SKM-1 (cell line): ENCODE measurements at regions not wholly inside any gene's neighbourhood (a gene's known extent, or its start where the extent isn't known, plus 50 kb on each side); places are given as distances from the start of the nearest gene placed in this dataset.
"Not testable (repeated sequence)": the region's sequence is repeated elsewhere in the genome, so short reads cannot be mapped to it uniquely, and the experiment has no call there.

ENCODE experiments used
- DNase-seq: peaks from one replicate; lab custom pipeline; 2025; ENCODE audit not compliant: unreplicated experiment; lab: John Stamatoyannopoulos, UW

DNA sequence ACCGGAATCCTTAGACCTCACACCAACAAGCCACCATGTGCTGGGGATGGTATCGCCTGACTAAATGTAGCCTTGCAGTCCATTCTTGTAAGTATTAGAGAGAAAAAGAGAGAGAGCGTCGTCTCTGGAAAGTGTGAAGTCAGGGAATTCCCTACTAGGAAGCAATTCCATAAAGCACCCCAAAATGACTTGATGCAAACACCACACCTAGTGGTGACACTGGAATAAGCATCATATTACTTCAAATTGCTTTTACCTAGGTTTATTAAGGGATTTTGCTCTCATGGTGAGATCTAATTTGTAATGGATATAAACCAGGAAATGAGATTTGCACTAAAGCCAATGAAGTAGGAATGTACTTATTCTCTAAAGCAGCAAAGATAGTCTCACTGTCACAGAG, 111.4 kb upstream of the METTL9 start:
- DNase-seq: not testable (repeated sequence)

DNA sequence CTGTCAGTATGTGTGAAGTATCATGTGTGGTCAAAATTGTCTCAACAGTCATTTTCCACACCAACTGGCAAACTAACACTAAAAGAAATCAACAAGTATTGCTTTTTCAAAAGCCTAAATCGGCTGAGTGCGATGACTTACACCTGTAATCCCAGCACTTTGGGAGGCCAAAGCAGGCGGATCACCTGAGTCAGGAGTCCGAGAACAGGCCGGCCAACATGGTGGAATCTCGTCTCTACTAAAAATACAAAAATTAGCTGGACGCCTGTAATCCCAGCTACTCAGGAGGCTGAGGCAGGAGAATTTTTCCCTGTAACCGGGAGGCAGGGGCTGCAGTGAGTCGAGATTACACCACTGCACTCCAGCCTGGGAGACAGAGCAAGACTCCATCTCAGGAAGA, 100.3 kb upstream of the METTL9 start:
- not testable (repeated sequence) for DNase-seq

DNA sequence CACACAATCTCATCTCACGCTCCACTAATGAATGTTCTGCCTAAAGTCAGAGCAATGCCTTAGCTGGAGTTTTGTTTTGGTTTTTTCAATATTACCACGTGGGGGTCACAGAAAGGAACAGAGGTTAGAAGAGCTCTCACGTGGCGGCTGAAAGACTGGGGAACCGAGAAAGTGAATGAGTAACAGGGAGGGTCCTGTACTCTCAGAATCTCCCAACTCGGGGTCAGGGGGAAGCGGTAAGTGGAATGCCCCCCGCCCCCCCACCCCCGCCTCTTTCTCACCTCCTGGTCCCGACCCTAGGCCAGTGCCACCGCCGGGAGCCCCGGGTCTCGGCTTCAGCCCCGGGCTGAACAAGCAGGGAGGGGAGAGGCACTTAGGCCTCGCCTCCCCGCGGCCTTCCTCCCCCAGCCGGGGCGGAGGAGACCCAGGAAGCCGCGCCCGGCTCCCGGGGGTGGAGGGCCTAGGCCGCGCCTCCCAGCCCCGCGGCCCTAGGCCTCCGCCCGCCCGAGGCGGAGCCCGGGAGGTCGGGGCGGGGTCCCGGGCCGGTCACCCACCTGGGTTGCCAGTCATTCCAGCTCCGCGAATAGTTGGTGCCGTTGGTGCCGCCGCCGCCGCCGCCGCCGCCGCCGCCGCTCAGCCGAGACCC, 98.0 kb upstream of the METTL9 start:
- not testable (repeated sequence) for DNase-seq

DNA sequence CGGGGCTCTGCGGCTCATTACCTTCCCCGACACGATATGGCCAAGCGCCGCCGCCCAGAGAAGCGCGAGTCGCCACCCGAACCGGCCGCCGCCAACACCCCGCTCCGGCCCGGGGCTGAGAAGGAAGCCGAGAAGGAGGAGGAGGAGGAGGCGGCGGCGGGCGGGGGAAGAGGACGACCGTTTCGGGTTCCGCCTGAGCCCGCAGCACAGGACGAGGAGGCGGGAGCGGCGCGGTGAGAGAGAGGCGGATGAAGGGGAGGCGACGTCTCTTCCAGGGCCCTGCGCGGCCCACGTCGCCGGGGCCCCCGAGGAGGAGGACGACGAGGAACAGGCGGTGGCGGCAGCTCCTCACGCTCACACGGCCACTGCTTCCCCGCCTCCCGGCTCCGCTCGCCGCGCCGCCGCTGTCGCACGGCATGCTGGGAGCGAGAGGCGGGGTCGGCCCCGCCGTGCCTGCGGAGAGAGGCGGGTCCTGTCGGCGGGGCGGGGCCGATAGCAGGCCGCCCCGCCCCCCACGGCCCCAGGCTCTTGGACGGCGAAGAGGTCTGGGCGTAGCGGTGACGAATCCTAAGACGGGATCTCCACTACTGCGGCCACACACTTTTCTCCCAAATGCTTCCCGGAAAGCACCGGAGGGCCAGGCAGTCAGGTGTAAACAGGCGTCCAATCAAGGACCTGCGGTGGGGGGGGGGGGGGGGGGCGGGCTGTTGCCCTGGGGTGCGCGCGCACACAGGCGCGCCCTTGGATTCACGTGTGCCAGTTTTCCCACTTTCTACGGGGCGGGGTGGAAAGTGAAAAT, 97.3 kb upstream of the METTL9 start:
- peak; percentile 43 for DNase-seq

DNA sequence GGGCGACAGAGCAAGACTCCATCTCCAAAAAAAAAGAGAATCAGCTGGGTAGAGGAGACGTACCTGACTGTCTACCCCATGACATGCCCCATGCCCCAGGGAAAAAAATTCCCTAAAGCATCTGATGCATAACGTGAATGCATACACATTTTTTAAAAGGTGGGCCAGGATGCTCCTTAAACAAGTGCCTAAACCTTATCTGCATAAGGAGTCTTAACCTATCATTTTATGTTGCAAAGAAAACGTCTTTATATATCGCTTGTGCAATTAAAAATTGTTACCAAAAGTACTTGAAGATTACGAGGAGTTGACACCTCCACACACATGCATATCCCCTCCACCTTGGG, 95.8 kb upstream of the METTL9 start:
- not testable (repeated sequence) for DNase-seq

DNA sequence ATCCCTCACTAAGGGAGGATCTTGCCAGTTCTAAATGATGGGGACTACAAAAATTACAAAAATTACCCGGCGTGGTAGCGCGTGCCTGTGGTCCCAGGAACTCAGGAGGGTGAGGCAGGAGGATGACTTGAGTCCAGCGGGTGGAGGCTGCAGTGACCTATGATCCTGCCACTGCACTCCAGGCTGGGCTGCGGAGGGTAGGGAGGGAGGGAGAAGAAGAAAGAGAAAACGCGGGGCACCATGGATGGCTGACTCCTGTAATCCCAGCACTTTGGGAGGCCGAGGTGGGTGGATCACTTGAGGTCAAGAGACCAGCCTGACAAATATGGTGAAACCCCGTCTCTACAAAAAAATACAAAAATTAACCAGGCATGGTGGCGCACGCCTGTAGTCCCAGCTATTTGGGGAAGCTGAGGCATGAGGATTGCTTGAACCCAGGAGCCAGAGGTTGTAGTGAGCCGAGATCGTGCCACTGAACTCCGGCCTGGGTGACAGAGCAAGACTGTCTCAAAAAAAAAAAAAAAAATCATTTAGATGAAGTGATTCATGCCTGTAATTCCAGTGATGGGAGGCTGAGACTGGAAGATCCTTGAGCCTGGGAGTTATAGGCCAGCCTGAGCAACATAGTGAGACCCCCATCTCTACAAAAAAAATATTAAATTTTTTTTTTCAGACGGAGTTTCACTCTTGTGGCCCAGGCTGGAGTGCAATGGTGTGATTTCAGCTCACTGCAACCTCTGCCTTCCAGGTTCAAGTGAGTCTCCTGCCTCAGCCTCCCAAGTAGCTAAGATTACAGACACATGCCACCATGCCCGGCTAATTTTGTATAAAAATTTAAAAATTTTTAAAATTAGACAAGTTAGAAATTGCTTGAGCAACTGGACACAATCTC, 95.2 kb upstream of the METTL9 start:
- DNase-seq: not testable (repeated sequence)

DNA sequence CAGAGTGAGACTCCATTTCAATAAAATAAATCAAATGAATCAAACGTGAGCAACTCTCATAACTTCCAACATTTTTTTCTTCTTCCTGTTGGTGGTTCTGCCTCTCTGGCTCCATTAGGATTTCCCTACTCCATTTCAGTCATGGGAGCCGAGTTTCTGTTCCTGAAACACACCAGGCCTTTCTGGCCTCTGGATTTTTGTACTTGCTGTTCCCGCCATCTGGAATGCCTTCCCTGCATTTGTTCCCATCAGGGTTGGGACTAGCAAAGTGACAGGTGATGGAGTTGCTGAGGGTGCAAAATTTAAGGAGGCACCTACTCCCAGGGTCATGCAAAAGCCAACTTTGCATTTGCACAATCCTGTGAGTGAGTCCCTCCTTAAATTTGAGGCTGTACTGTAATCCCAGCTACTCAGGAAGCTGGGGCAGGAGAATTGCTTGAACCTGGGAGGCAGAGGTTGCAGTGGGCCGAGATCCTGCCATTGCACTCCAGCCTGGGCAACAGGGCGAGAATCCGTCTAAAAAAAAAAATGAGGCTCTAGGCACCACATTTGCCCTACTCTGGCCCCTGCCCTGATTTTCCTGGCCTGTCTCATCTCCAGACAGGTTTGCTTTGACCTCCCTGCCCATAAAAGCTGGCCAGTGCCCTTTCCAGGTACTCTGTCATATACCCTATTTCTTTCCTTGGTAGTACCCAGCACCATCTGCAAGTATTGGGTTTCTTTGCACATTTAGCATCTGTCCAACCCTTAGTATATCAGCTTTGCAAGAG, 93.4 kb upstream of the METTL9 start:
- not testable (repeated sequence) for DNase-seq

DNA sequence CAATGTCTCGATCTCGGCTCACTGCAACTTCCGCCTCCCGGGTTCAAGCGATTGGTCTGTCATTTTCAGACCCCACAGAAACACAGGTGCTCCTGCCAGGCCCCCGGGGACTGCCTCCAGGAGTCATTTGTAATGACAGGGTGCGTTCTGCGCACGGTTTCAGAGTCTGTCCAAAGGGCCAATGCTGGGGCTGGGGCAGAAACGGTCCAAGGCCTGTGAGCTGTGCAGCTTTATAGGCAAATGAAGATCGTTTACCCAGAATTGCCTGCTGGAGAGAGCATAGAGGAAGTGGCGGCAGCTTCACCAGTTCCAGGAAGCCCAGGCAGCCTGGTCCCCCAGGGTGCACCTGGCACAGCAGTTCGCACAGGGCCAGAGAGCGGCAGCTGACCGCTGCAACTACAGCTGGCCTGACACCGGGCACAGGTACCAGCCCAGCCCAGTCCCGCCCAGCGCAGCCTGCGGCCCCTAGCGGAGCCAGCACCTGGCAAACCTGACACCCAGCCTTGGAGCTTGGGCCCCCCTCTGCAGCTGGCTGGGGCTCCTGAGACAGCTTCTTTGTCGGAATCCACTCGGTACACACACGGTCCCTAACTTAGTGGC, 92.4 kb upstream of the METTL9 start:
- DNase-seq: not testable (repeated sequence)

DNA sequence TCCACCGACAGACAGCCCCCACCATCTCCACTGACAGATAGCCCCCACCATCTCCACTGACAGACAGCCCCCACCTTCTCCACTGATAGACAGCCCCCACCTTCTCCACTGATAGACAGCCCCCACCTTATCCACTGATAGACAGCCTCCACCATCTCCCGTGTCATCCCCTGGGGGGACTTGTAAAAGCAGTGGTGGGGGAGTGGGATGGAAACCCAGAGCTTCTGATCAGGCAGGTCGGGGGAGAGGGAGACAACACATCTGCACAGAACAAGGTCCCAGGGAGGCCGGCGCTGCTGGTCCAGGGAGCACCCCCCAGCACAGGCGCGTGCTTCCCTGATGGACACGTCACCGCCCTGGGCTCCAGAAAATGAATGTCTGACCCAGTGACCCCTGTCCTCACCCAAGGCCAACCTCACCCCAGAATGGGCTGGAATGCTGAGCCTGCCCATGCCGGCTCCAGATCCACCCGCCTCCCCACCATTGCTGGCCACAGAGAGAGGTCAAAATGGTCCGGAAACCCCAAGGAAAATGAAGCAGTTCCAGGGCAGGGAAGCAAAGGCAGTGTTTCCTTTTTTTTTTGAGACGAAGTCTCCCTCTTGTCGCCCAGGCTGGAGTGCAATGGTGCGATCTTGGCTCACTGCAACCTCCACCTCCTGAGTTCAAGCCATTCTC, 91.6 kb upstream of the METTL9 start:
- not testable (repeated sequence) for DNase-seq

DNA sequence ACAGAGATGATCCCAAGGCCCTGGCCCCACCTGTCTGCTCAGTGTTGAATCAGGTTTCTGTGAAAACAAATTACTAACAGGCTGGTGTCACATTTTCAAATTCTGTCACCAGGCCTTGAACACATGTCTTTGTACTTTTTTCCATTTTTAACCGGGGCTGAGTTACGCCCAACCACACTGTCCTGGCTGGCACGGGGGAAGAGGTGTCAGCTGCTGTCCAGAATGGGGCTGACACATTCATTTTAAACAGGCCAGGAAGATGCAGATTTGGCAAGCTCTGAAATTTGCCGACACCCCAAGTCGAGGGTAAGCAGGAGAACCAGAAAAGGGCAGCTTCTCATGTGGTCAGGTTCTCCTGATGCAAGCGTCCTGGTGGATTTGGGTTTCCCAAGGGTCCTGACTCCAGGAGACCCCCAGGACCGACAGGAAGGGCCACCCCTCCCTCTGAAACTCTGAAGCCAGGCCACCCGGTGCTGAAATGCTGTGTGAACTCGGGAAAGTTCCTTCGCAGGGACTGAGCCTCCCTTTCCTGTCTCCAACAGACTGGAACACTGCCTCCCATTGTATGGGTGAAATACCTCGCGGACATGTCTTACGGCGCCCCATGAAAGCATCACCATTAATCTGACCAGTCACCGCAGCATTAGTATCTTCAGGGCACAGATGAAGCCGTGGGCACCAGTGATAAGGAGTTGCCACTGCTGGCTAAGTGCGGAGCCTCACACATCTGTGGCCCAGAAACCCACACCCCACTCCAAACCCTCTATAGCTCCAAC, 90.5 kb upstream of the METTL9 start:
- not testable (repeated sequence) for DNase-seq

DNA sequence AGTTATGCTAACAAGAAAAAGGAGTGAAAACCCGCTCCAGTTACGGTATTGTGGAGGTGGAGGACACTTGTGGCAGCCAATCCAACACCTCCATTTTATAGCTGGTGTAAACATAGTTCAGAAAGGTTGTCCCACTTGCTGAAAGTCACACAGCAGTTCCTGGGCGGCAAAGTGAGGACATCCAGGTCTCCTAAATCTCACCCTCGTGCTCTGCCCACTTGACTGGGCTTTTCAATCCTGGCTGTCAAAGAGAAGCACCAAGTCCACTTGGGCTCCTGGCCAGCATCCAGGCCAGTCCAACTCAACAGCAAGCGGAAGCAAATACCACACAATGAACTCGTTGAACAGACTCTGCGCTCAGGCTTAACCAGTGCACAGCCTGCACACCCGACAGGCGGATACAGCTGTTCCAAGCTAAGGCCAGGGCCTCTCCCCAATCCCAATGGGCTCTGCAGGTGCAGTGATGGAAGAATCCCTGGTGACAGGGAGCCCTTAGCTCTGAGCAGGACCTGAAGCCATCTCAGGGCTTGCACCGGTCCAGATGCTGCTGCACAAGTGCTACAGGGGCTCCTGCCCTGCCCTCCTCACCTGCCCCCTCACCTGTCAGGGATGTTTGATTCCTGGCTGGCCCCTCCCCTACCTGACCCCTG, 89.8 kb upstream of the METTL9 start:
- DNase-seq: not testable (repeated sequence)

DNA sequence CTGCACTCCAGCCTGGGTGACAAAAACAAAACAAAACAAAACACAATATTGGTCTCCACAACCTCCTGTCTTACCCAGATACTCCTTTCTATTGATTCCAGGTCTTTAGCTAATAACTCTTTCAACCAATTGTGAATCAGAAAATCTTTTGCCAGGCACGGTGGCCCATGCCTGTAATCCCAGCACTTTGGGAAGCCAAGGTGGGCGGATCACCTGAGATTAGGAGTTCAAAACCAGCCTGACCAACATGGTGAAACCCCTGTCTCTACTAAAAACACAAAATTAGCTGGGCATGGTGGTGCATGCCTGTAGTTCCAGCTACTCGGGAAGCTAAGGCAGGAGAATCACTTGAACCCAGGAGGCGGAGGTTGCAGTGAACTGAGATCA, 88.5 kb upstream of the METTL9 start:
- not testable (repeated sequence) for DNase-seq

DNA sequence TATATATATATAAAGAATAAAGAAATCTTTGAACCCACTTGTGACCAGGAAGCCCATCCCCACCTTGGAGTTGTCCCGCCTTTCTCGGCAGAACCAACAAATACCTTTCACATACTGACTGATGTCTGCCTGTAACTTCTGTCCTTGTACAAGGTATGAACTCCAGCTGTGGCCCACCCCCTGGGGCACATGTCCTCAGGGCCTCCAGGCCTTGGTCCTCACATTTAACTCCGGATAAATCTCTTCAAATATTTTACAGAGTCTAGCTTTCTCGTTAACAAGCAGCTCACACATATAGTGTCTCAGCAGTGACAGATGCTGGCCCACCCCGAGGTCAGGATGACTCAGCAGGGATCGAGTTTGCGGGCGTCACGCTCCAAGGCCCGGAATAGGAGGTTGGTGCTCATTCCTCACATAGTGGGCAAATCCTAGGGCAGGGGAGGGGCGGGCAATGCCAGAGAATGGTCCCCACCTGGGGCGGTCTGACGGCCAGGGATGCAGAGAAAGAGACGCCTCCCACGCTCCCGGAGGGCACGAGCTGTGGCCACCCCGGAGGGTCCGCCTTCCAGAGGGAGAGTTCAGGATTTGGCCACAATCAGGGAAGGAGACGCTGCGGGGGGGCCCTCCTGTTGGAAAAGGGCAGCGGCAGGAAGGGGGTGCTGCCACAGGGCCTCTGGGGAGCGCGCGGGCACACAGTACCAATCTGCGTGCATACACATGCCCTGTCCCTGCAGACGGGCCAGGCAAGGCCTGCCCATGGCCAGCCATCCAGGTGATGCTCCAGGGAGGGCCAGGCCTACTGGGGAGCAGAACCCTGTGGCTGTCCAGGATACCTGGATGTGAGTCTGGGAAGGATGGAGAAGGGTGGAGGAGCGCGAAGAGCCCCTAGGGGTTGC, 87.8 kb upstream of the METTL9 start:
- not testable (repeated sequence) for DNase-seq

DNA sequence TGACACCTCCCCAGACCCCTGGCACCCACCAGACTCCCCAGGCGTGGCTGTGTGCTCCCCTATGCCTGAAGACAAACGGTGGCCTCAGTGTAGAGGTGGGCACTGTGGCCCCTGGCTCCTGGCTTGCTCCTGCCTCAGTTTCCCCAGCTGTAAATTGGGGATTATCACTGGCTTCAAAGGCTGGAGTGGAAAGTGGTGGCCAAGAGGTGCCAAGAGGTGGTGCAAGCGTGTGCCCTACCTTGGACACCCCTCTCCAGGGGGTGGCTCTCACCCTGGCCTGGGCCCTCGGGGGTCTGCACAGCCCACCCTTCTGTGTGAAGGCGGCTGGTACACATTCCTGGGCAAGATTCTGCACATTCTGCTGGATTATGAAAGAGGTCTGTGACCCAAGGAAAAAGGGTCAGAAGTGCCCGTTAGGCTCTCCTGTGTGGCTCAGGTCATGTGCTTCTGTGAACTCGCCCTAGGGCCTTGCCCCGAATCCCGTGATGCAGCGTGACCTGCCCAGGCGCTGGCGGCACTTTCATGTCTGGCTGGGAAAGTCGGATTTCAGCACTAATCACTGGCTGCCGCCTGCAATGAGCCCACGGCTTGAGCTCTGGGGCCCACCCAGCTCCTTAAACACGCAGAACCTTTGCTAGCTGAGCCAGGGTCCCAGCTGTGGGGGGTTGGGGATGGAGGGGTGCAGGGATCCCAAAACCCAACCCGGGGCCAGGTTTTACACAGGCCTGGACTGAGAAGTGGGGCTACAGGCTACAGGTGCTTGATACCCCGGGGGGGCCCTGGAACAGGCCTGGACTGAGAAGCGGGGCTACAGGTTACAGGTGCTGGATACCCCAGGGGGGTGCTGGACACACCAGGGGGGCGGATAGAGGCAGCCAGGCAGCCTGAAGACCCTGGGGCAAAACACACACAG, 86.8 kb upstream of the METTL9 start:
- not testable (repeated sequence) for DNase-seq

DNA sequence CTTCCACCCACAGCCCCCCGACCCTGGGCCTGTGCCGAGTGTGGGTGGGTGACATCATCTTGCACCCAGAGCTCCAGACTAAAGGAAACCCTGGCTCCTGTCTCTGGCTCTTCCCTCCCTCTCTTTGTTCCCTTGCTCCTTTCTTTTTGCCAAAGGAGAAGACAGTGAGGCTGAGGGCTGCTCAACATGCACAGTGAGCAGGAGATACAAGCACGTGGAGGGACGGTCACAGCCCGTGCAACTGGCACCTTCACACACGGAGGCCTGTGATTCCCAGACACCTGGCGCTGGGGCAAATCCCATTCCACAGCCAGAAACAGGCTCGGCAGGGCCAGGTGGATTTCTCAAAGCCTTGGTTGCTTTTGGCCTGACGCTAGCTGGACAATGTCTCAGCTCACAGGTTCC, 86.0 kb upstream of the METTL9 start:
- not testable (repeated sequence) for DNase-seq

DNA sequence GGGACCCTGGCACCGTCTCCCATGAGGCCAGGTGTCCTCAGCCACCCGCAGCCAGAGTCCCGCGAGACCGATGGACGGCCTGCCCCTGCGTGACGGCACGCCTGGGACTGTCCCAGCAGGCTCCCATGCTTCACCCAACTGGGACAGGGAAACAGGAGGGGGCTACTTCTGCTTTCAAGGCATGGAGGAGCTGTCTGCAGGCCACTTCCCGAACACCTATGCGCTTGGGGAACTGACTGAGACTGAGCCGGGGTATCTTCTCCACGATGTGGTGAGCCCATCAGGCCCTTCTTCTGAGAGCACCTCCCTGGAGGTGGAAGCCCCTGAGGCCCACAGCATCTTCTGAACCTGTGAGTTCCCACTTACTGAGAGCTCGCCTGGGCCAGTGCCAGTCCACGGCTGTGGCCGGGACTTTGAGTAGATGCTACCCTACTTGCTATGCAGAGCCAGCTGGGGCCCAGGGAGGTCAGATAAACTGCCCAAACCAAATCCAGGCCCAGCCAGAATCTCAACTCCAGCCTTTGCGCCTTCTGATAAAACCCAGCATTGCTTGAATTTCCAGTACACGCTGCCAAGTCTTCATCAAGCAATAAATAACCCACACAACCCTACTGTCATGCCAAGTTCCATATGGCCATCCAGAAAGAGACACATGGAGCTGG, 85.4 kb upstream of the METTL9 start:
- not testable (repeated sequence) for DNase-seq
